Glomerular endothelial cell (primary cell): ENCODE measurements at regions not wholly inside any gene's neighbourhood (a gene's known extent, or its start where the extent isn't known, plus 50 kb on each side); places are given as distances from the start of the nearest gene placed in this dataset.

Source experiments
- DNase-seq: peaks from one replicate; pipeline ENCODE4 v3.0.0-alpha.2; 2011; ENCODE audit warnings: low read depth, low spot score; ENCODE audit errors: extremely low read depth

DNA sequence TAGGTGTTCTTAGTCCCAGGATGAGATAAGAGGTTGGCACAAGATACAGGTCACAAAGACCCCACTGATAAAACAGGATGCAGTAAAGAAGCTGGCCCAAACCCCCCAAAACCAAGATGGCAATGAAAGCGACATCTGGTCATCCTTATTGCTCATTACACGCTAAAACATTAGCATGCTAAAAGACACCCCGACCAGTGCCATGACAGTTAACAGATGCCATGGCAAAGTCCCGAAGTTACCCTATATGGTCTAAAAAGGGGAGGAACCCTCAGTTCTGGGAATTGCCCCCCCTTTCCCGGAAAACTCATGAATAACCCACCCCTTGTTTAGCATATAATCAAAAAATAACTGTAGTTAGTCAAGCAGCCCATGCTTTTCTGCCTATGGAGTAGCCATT is 251.1 kb downstream of the SLC4A3 start:
- DNase-seq: no peak

DNA sequence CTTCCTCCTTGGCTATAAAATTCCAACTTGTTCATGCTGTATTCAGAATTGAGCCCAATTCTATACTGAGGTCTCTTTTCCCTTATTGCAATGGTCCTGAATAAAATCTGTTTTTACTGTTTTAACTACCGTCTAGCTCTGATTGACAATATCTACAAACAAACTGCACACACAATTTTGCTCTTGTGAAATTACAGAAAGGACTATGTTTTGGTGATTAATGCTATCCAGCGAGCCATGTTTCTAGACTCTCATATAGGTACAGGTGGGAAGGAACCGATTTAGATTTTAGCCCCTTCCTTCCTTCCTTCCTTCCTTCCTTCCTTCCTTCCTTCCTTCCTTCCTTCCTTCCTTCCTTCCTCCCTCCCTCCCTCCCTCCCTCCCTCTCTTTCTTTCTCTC is 254.4 kb downstream of the SLC4A3 start:
- no peak for DNase-seq

DNA sequence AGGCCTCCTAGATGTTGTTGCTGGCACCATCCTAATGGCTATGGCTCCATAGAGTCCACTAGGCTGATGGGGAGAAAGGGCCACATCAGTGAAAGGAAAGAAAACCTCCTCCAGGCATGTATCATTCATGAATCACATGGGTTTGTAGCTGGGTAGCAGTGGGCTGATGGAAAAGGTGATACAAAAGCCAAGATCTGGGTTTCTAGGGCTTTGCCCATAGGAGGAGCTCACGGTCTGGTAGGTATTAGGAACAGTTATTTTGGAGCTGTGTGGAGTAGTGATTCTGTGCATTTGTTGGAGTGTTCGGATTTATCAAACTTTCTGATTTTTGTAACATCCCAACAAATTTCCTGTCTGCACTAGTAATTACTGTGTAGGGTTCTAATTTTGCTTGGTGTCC is 259.2 kb downstream of the SLC4A3 start:
- no peak for DNase-seq

DNA sequence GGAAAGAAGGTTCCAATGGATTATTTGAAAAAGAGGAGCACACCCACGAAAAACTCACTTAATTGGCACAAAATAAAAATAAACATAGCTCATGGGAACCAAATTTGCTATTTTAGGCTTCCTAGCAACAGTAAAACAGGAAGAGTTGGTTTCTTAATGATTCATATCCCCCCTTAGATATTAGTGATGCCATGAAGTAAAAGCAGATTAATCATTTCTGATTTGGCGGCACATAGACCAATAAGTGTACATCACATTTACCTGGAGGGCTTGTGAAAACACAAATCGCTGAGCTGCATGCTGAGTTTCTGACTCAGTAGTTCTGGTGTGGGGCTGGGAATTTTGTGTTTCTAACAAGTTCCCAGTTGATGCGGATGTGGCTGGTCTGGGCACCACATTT is 260.4 kb downstream of the SLC4A3 start:
- DNase-seq: no peak

DNA sequence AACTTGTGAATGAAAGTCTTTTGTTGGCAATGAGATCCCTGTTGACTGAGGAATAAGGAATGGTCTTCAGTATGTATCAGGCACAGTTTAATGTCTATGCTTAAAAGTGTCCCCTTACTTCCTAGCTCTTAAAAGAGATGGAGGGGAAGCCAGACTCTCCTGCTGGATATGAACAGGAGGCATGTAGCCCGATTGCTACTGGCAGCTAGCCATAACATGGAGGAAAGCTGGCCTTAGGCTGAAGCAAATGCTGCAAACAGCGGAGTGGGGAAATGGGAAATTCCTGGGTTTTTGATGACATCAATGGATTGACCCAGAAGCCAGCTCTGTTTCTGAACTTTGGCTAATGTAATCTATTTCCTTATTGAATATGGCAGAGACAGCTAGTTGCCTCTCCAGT is 266.1 kb downstream of the SLC4A3 start:
- no peak for DNase-seq

DNA sequence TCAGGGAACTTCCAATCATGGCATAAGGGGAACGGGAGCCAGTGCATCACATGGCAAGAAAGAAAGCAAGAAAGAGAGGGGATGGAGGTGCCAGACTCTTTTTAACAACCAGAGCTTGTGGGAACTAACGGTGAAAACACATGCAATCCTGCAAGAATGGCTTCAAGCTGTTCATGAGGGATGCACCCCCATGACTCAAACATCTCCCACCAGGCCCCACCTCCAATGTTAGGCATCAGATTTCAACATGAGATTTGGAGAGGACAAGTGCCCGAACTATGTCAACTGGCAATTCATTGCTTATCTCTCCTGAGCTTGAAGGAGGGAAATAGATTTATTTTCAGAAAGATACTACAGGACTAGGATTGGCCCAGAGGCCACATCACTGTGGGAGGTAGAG is 270.0 kb downstream of the SLC4A3 start:
- DNase-seq: no peak

DNA sequence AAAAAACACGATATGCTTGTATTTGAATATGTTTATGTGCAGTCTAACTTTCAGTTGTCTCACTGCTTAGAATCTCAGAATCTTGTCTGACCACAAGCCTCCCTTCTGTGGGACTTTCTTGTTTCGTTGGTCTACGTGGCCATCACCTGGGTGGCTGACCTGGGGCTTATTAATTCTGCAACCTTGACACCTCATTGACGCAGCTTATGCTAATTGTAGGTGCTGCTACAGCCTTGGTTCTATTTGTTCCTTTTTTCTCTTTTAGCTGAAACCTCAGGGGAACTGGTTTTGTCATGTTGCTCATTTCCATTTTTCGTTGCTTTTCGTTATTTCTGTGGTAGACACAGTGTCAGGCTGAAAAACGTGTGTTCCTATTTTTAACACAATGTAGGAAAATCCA is 273.7 kb downstream of the SLC4A3 start:
- no peak for DNase-seq

DNA sequence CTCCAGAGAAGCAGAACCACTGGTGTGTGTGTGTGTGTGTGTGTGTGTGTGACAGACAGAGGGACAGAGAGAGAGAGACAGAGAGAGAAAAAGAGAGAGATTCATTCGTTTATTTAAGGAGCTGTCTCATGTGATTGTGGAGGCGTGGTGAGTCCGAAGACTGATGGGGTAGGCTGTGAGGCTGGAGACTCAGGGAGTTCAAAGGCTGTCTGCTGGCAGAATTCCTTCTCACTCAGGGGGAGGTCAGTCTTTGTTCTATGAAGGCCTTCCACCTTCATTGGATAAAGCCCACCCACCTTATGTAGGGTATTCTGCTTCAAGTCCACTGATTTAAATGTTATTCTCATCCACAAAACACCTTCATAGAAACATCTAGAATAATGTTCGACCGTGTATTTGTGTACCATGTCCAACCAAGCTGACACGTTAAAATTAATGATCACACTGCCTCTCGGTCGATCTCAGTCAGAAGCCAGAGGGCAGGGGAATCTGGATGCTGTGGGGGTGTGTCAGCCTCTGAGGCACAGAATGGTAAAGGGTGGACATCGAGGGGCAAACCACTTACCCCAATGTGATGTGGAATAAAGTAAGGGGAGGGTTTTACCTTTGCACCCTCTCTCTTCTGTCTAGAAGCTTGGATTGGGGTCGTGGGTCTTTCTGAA is 275.6 kb downstream of the SLC4A3 start:
- DNase-seq: no peak

DNA sequence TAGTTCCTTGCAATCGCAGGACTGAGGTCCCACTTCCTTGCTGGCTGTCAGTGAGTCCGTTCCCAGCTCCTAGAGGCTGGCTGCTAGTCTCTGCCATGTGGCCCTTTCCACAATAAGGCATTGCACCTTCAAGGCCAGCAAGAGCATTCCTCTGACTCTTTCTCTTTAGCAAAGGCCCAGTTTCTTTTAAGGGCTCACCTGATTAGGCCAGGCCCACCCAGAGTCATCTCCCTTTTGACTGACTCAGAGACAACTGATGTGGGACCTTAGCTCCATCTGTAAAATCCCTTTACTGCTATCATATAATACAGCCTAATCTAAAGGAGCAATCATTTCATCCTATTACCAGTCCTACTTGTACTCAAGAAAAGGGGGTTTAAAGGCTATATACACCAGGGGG is 278.2 kb downstream of the SLC4A3 start:
- DNase-seq: no peak

DNA sequence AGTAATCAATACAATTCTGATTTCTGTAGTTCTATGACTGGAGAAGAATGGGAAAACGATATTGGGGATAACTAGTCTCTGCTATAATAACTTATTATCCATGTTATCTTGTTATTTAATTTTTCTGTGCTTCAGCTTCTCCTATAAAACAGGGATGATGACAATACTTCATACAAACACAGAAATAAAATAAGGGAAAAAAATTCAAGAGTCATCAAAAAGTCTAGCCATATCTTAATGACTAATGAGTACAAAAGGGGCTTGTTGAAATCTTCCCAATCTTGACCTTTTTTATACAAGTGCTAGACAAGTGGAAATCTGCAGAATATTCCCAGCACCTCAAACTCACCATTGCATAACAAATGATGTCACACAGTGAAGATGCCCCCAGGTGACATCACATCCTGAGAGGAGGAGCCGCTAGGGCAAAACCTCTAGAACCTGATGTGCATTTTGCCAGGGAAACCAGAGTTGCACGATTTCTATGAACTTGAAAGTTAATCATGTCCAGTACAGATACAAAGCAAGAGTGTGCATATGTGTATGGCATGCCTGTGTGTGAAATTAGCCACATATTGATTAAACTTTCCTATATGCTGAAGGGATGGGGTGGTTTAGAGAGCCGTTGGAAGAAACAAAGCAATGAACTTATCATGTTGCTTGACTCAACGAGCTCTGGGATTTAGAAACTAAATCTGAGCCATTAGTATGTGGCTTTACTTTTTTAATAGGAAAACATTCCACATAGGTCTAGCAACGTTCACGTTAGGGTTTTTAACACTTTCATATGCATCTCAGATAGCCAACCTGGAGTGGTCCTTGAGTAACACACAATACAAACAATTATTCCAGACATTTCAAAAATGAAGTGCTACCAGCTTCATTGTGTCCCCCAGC is 278.9 kb downstream of the SLC4A3 start:
- DNase-seq: no peak

DNA sequence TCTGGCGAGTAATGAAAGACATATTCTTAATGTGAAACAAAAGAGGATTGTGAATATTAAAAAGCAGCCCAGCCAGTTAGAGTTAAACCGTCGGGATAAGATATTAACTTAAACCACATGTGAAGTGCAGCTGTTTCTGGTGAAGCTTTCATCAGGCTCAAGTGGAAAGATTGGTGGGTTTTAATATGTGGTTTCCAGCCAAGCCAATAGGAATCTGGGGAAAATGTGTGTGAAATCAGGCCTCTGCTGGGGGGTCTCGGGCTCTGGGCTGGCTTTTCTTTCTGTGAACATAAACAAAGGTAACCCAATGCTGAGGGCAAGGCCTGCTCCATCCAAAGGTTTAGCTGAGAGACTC is 279.6 kb downstream of the SLC4A3 start:
- no peak for DNase-seq

DNA sequence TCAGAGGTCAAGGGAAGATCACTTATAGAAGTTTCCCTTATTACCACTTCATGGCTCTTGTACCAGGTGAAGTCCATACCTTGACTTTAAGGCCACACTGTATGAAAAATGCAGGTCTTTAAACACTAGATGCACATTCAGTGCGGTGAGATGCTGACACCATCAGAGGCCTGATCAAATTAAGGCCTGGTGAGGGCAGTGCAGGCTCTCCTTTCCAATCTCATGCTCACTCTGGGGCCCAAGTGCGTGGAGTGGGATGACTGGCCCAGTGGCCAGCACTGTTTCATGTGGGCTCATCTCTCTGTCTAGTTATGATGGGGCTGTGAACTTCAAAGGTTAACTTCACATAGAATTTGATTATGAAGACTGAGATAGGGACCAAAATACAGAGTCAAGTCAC is 281.1 kb downstream of the SLC4A3 start:
- DNase-seq: no peak

DNA sequence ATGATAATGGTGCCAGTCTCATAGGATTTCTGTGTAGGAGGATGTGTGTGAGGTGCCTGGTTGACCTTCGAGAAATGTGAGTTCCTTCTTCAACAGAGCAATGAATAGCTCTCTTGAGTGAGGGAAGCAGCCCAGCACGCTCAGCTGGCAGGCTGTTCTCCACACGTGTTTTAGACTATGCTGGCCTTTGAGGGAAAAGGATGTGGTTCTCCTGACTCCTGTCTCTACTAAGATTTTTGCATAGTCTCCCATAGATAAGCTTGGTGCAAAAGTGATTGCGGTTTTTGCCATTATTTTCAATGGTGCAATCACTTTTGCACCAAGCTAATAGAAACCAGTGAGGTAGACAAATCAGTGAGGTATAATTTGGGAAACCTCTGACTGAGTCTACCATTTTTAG is 284.1 kb downstream of the SLC4A3 start:
- DNase-seq: no peak

DNA sequence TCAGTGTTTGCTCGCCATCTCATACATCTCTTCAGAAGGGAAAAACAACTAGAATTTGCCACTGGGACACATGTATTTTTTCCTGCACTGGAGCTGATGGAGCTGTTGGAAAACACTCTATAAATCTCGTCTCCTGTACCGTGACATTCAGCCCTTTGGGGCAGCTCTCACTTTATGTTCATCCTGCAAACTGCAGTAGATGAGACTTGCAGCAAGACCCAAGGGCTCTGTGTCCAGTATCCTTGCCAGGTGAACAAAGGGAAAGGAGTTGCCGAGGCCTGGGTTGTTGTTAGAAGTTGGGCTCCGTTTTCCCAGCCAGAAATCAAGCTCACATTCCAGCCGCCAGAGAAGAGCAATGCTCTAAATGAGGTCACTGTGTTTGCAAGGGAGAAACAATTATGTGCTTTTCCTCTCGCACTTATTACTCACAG is 285.1 kb downstream of the SLC4A3 start:
- no peak for DNase-seq

DNA sequence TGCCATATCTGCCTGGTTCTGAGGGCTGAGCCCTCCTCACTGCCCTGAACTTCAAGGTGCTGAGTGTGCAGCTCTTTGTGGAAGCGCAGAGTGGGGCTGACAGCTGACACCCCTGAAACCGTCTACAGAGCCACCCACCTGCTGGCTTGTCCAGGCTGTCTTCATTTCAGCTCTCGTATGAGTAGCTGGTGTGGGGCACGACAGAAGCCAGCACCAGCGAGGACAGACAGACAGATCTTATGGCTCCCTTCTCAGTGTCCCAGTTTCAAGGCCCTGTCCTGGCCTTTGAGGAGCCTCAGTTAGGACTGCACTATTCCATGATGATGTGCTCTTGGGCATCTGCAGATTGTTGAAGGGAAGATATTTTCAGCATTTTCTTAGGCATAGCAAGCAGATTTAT is 287.1 kb downstream of the SLC4A3 start:
- no peak for DNase-seq

DNA sequence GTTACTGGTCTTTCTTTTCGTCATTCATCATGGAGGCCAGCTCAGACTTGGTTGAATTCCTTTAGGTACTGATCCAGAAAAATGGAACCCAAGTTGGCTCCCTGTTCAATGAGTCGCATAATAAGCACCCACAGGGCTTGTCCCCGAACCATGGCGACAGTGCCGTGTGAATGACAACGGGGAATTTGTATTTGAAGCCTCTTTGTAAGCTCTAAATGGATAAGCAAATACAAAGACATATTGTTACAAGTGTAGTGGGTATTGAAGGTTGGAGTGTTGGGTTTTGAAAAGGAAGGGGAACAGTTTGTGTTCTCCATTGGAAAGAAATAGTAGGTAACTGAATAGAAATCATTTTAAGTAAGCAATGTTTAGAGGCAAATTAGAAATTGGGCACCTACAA is 288.9 kb downstream of the SLC4A3 start:
- DNase-seq: no peak

DNA sequence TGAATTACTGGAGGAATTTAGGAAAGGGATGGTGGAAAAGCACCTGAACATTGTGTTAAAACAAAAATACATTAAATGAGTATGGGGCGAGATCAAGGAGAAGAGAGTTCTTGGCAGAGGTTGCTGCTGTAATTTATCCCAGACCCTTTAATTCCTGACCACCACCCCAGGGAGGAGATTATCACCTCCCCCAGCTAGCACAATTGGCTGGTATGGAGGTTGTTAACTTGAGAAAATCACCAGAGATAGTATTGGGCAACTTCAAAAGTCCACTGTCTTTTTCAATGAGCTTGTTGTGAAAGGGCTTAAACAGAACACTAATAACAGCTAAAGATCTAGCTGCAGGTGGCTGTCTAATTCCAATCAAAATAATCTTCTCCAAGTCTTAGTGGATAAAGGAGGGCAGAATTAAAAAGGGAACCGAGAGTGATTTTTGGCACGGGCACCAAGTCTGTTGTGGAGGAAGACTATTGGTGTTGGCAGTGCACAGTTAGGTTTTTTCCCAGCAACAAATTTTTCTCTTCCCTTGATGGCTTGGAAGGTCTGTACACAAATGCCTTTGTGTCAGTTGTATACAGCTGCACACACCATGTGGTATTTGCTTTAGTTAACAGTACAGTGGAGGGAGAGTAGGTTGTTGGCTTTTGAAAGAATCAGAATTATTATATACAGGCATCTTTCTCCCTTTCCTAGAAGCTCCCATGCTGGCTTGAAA is 289.5 kb downstream of the SLC4A3 start:
- no peak for DNase-seq

DNA sequence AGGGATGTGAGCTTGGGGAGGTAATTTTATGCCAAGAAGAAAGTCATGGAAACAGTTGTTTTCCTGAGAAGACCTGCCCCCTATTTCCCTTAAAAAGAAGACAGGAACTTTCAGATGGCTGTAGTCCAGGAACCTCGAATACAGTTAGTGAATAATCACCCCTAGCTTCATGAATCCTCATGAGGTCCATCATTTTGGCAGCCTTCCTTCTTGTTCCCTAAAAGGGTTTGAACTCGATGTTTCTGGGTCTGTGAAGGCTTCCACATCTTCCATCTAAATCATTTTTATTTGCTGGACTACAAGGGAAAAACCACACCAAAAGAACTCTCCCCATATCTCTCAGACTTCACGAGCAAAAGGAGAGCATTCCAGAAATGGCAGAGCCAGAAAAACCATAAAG is 290.8 kb downstream of the SLC4A3 start:
- no peak for DNase-seq

DNA sequence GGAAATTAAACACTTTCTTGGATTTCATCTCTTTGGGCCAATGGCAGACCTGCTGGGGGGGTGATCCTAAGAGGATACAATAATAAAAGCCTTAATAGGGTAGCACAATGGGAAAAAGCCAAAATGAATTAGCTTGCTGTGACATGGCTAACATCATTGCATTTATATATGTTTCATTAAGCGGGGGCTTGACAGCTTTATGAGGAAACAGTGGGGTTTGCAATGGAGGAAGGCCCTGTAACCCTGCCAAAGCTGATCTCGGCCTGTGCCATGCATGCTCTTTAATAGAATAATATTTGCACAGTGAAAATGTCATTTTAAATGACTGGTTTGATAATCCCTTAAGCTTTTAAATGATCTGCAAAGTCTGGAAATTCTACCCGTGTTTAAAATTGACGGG is 291.5 kb downstream of the SLC4A3 start:
- no peak for DNase-seq

DNA sequence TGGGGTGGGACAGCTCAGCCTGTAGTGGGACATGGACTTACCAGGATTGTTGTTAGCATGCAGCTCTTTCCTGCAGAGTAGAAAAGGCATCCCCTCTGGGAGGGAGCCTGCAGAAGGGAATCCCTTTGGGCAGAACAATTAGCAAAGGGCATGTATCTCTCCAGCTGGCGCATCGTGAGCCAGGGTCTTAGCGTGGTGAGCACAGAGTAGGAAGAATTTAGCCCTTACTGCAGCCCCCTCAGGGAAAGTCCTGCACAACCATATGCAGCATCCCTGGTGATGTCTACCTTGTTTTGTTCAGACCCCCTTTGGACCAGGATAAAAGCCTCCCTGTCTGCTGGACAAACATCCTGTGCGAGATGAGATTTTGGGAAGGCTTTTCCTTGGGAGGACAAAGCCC is 292.1 kb downstream of the SLC4A3 start:
- no peak for DNase-seq

DNA sequence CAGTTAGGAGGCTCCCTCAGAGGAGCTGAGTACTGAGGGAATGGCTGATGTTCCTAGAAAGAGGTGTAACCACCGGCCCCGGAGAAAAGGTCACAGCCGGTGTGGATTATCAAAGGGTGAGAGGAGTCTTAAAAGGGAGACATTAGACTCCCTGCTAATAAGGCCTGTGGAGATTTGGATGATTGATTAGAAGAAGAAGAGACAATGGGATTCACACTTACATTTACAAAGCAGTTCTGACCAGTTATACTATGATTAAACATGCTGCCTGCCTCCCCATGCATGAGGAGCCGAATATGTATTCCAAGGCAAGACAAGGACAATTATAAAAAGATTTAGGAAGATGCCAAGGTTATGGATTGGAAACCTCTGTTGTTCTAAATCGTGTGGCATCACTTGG is 302.4 kb downstream of the SLC4A3 start:
- no peak for DNase-seq

DNA sequence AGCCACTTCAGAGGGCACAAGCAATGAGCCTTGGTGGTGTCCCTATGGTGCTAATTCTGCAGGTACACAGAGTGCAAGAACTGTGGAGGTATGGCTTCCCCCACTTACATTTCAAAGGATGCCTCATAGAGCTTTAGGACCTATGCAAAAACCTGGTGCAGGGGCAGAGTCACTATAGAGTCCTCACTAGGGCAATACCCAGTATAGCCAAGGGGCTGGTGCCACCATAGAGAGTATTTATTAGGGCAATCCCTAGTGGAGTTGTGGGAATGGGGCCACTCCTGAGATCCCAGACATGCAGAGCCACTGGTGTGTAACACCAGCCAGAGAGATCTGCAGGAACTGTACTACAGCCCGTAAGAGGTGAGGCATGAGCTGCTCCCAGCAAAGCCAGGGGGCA is 312.2 kb downstream of the SLC4A3 start:
- no peak for DNase-seq
